ENCODE measurements at regions not wholly inside any gene's neighbourhood (a gene's known extent, or its start where the extent isn't known, plus 50 kb on each side); places are given as distances from the start of the nearest gene placed in this dataset.

- TF ChIP-seq, protein P1, sequence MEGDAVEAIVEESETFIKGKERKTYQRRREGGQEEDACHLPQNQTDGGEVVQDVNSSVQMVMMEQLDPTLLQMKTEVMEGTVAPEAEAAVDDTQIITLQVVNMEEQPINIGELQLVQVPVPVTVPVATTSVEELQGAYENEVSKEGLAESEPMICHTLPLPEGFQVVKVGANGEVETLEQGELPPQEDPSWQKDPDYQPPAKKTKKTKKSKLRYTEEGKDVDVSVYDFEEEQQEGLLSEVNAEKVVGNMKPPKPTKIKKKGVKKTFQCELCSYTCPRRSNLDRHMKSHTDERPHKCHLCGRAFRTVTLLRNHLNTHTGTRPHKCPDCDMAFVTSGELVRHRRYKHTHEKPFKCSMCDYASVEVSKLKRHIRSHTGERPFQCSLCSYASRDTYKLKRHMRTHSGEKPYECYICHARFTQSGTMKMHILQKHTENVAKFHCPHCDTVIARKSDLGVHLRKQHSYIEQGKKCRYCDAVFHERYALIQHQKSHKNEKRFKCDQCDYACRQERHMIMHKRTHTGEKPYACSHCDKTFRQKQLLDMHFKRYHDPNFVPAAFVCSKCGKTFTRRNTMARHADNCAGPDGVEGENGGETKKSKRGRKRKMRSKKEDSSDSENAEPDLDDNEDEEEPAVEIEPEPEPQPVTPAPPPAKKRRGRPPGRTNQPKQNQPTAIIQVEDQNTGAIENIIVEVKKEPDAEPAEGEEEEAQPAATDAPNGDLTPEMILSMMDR (conservative IDR thresholded peaks at IDR 0.05; ENCODE audit: low read length): no peak
- no peak for TF ChIP-seq EZH2phosphoT487 (IDR thresholded peaks at IDR 0.05; ENCODE audit: borderline replicate concordance)
These were observed 131.8 kb upstream of the TRIM24 start for GRCh38 chr7:138328215-138328614.
